ENCODE measurements at regions not wholly inside any gene's neighbourhood (a gene's known extent, or its start where the extent isn't known, plus 50 kb on each side); places are given as distances from the start of the nearest gene placed in this dataset.

- DNase-seq: no peak
Measured at GRCh38 chr11:134518616-134519389, 106.8 kb upstream of the B3GAT1 start.

GRCh38 chr11:134517621-134518293 is 105.7 kb upstream of the B3GAT1 start:
- no peak for DNase-seq

GRCh38 chr11:134517115-134517514 is 105.1 kb upstream of the B3GAT1 start:
- no peak for DNase-seq

GRCh38 chr11:134516529-134516928 is 104.5 kb upstream of the B3GAT1 start:
- DNase-seq: no peak

GRCh38 chr11:134515081-134515960 is 103.3 kb upstream of the B3GAT1 start:
- no peak for DNase-seq

DNA sequence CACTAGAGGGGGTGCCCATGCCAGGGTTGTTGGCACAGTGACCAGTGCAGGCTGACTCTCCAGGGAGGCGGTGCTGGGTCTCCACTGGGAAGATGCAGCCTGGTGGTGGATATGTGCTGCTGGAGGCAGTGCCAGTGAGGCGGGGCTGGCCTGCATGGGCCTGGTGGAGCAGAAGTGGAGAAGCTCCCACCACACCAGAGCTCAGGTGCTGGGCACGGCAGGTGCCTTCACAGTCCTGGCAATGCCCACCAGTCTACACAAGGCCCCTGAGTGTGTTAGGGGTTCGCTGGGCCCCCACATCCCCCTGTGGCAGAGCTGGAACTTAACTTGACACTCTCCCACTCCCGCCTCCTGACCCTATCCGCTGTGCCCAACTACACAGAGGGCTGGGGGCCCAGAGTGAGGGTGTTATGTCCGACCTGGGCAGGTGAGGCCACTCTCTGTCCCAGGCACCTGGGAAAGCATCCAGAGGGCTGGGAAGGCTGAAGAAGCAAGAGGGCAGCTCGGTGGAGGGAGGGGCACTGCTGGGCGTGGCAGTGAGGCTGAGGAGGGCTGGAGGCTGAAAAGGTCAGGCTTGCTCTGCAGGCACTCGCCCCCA is 102.4 kb upstream of the B3GAT1 start:
- DNase-seq: no peak

DNA sequence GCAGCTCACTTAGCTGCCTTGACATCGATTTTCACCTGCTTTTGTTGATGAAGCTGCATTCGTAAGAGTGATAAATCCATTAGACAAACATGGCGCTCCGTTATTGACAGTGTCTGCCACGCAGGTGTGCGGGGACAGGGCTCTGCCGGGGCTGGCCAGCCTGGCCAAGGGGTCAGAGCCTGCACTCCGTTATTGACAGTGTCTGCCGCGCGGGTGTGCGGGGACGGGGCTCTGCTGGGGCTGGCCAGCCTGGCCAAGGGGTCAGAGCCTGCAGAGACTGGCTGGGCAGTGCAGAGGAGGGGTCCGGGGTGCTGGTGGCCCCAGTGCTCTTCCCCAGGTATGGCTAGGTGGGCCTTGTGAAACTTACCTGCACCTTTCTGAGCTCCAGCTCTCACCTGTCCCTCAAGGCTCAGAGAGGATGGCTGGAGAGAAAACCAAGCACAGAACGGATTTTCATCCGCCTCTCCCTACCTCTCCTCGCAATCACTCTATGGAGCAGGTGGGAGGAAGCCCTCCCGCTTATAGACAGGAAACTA is 101.6 kb upstream of the B3GAT1 start:
- DNase-seq: no peak

GRCh38 chr11:134512571-134513538 is 100.8 kb upstream of the B3GAT1 start:
- DNase-seq: no peak

GRCh38 chr11:134512061-134512460 is 100.0 kb upstream of the B3GAT1 start:
- no peak for DNase-seq

- no peak for DNase-seq
Measured at GRCh38 chr11:134511255-134511654, 99.2 kb upstream of the B3GAT1 start.

DNA sequence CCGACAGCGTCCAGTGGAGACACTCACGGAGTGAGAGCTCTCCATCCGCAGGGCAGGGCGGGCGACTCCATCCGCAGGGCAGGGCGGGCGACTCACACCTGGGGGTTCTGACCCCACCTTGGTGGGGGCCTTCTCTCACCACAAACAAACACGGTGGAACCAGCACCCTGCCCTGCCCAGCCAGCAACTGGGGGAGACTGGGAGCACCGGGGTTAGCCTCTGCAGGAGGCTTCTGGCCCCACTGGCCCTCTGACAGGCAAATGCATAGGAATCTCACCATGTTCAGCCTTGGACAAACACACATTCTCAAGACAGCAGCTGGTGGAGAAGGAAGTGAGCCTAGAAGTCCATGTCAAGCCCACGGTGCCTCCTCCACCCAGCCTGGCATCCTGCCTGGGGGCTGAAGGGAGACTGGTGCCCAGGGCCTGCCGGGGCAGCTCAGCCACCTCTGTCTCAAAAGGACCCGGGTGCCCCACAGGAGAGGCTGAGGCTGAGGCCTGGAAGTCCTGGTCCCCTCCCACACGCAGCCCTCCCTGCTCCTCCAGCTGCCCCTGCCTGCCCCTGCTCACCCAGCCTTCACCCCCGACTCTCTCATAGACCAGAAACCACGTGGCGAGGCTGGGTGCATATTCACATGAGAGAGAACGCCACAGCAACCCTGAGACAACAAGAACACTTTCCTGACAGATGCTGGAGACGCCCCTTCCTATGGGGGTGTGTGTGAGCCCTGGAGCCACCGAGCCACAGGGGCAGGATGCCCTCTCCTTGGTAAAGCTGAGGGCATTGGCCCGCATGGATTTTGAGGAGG is 98.4 kb upstream of the B3GAT1 start:
- no peak for DNase-seq

GRCh38 chr11:134509381-134510232 is 97.6 kb upstream of the B3GAT1 start:
- DNase-seq: no peak

- no peak for DNase-seq
Measured at GRCh38 chr11:134508219-134508990, 96.4 kb upstream of the B3GAT1 start.

DNA sequence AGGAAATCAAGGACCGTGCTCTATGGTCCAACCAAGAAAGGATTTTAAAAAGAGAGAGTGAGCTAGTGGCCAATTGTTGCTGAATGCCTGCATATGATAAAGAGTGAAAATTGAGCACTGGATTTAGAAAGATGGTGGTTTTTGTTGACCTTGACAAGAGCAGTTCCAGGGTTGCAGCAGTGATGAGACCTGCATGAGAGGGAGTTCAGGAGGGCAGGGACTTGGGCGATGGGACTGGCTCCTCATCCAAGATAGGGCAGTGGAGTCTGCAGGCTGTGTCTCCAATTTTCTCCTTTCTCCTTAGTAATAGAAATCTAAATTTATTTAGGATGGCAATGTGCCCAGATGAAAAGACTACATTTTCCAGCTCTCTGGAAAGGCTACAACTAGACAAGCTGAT is 94.0 kb upstream of the B3GAT1 start:
- DNase-seq: no peak

DNA sequence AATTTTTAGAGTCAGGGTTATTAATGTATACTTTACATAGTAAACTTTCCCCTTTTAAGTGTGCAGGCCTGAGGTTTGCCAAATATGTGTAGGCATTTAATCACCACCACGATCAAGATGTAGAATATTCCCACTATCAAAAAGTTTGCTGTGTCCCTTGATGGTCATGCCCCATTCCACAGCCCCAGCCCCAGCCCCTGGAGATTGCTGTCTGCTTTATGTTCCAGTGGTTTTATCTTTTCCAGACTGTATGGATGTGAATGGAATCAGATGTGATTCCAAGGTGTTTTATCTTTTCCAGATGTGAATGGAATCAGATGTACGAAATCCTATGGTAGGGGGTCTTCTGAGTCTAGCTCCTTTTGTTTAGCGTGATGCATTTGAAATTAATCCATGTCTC is 93.1 kb upstream of the B3GAT1 start:
- no peak for DNase-seq

DNA sequence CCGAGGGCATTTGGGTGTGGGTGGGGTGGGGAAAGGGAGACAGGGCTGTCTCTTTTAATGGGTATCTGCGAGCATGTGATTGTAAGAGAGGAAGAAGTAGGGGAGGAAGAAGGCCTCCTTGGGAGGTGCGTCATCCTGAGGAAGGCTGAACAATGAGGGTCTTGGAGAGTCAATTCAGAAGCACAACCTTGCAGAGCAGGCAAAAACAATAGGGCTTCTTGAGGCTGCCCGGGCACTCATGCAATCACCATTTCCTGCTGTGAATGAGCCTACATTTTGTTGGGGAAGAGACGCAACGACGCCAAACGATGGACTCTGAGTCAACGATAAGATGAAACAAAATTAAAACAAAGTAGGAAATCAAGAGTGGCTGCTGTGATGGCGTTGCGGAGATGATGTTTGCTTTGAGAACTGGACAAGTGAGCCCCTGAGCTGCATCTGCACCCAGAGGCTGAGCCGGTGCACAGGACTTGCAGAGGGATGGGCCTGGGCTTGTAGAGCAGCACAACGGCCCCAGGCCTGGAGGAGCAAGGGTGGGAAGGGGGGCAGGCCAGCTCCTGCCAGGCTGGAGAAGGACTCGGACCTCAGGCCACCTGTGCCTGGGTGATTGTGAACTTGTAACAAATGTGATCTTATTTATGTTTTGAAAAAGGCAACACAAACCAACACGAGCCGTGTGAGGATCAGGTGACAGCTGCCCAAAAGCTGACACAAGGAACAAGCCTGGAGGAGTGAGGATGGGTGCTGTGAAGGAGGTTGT is 92.3 kb upstream of the B3GAT1 start:
- no peak for DNase-seq

- no peak for DNase-seq
Measured at GRCh38 chr11:134503596-134503995, 91.6 kb upstream of the B3GAT1 start.
